K562 (cell line): ENCODE measurements at regions not wholly inside any gene's neighbourhood (a gene's known extent, or its start where the extent isn't known, plus 50 kb on each side); places are given as distances from the start of the nearest gene placed in this dataset.

Experiments
- ATAC-seq: fragments of 200-7000 bp; cut with Tn5 transposase; 3 replicates; pipeline ENCODE4 v1.9.1; 2020; ENCODE audit warnings: moderate library complexity
- BruUV-seq: library from RNA; stranded (reverse); fragments of 400-500 nt; replicated peaks from 2 replicates; lab custom pipeline; 2021; lab: Mats Ljungman, UMichigan
- CTCF ChIA-PET: fragments of 300-600 bp; formaldehyde crosslinking; extraction: SDS; loops from one replicate; lab custom pipeline; 2021; ENCODE audit warnings: low intra/inter-chr PET ratio; lab: Yijun Ruan, JAX
- POLR2A ChIA-PET: fragments of 300-600, 350-650 bp; sonication (Branson Sonifier 250); formaldehyde crosslinking; extraction: SDS; loops from one replicate; lab custom pipeline; 2021; ENCODE audit warnings: antibody characterized with exemption, inconsistent platforms; lab: Yijun Ruan, JAX
- DNase-seq, 4 experiments: peaks; one replicate each; pipeline versions ENCODE4 v3.0.0 to v3.0.0-alpha.2; 2011 to 2018; ENCODE audit warnings: low spot score in 3 of 4, mixed read lengths in 3 of 4; ENCODE audit errors: extremely low read depth in 1 of 4
- FAIRE-seq: peaks from 2 replicates; lab custom pipeline; 2011; peaks lifted over from hg19 to GRCh38; lab: Jason Lieb, UNC
- H2AFZ ChIP-seq: 2 replicates; pipeline ENCODE4 v1.6.0; 2011; ENCODE audit warnings: low read depth, low read length, control low read depth, inconsistent platforms
- H3K27ac ChIP-seq: fragments of 200-600 bp; 3 replicates; pipeline ENCODE4 v1.8.0; 2011; ENCODE audit warnings: low read depth, mild to moderate bottlenecking, control low read depth, inconsistent platforms, low read length, moderate library complexity, mixed read lengths; ENCODE audit errors: extremely low read depth
- H3K27me3 ChIP-seq, 2 experiments: fragments of 300-600 bp in 1 of 2; 2 replicates in 1 of 2; 3 replicates in 1 of 2; pipeline versions ENCODE4 v1.6.0 to v1.8.0; 2011; ENCODE audit warnings: inconsistent platforms in 2 of 2, low read length in 2 of 2, mild to moderate bottlenecking in 1 of 2, mixed read lengths in 1 of 2, moderate library complexity in 1 of 2; ENCODE audit not compliant: control insufficient read depth in 2 of 2, insufficient read depth in 2 of 2
- H3K36me3 ChIP-seq: fragments of 300-600 bp; 3 replicates; pipeline ENCODE4 v1.8.0; 2011; ENCODE audit warnings: mild to moderate bottlenecking, low read length, inconsistent platforms; ENCODE audit not compliant: control insufficient read depth, insufficient read depth
- H3K4me1 ChIP-seq, 2 experiments: fragments of 200-600 bp in 1 of 2; replicated peaks in 1 of 2; 2 replicates in 1 of 2; 3 replicates in 1 of 2; pipeline versions ENCODE4 v1.5.1 to v1.8.0; 2011; ENCODE audit warnings: inconsistent platforms in 2 of 2, low read length in 2 of 2, mild to moderate bottlenecking in 1 of 2, mixed read lengths in 1 of 2, moderate library complexity in 1 of 2; ENCODE audit not compliant: control insufficient read depth in 2 of 2, insufficient read depth in 2 of 2
- H3K4me2 ChIP-seq: 2 replicates; pipeline ENCODE4 v1.6.1; 2011; ENCODE audit warnings: low read length, control low read depth, inconsistent platforms, mixed read lengths; ENCODE audit not compliant: insufficient read depth
- H3K4me3 ChIP-seq: fragments of 200-600 bp; sonication (generic), shearing (Covaris generic); 2 replicates; pipeline ENCODE4 v1.5.1; 2016; ENCODE audit warnings: control low read depth, inconsistent platforms
- H3K79me2 ChIP-seq: fragments of 200-600 bp; 3 replicates; pipeline ENCODE4 v1.8.0; 2011; ENCODE audit warnings: low read length, inconsistent platforms; ENCODE audit not compliant: control insufficient read depth, insufficient read depth
- H3K9ac ChIP-seq, 2 experiments: 2 replicates each; pipeline versions ENCODE4 v1.6.0 to v1.6.1; 2011; ENCODE audit warnings: low read depth in 2 of 2, low read length in 2 of 2, control low read depth in 1 of 2, inconsistent platforms in 1 of 2, mild to moderate bottlenecking in 1 of 2, mixed read lengths in 1 of 2; ENCODE audit not compliant: insufficient read depth in 1 of 2
- H3K9me1 ChIP-seq: one replicate; pipeline ENCODE4 v1.6.0; 2011; ENCODE audit warnings: inconsistent platforms, mild to moderate bottlenecking, low read length, moderate library complexity; ENCODE audit not compliant: control insufficient read depth, insufficient read depth
- H3K9me3 ChIP-seq: replicated peaks from 2 replicates; pipeline ENCODE4 v1.5.1; 2011; ENCODE audit warnings: low read depth, low read length, inconsistent platforms; ENCODE audit not compliant: control insufficient read depth, insufficient read depth
- H4K20me1 ChIP-seq: replicated peaks from 2 replicates; pipeline ENCODE4 v1.6.1; 2011; ENCODE audit warnings: low read length, inconsistent platforms, mixed read lengths; ENCODE audit not compliant: control insufficient read depth, insufficient read depth
- CEBPG ChIP-seq, 3 experiments: fragments of 200-800 bp in 1 of 3; sonication (Bioruptor generic) in 1 of 3; sonication (generic) in 1 of 3; formaldehyde crosslinking in 1 of 3; IDR thresholded peaks in 2 of 3; conservative IDR thresholded peaks in 1 of 3; 2 replicates each; pipeline versions ENCODE4 v1.6.1 to v1.8.0; 2016 to 2022; ENCODE audit warnings: missing compliant biosample characterization in 2 of 3, missing genetic modification characterization in 2 of 3, mild to moderate bottlenecking in 1 of 3, missing genetic modification reagents in 1 of 3
- CREB5 ChIP-seq: fragments of 250-450 bp; sonication (Bioruptor Pico); IDR thresholded peaks from 2 replicates; pipeline ENCODE4 v1.5.0; 2020; ENCODE audit warnings: mild to moderate bottlenecking
- KDM1A ChIP-seq, 2 experiments: fragments of 450-650 bp; IDR thresholded peaks; 2 replicates each; pipeline ENCODE4 v1.6.1; 2016; ENCODE audit warnings: mild to moderate bottlenecking in 2 of 2
- NCOA2 ChIP-seq, 2 experiments: fragments of 450-650 bp; IDR thresholded peaks; 2 replicates each; pipeline ENCODE4 v1.6.1; 2018; ENCODE audit warnings: mild to moderate bottlenecking in 2 of 2, moderate library complexity in 1 of 2; ENCODE audit not compliant: partially characterized antibody in 2 of 2
- PHF20 ChIP-seq: fragments of 450-650 bp; IDR thresholded peaks from 2 replicates; pipeline ENCODE4 v1.6.1; 2018; ENCODE audit not compliant: partially characterized antibody
- RB1 ChIP-seq: fragments of 450-650 bp; IDR thresholded peaks from 2 replicates; pipeline ENCODE4 v1.6.1; 2017; ENCODE audit warnings: low read depth, mild to moderate bottlenecking
- TRIM24 ChIP-seq, 2 experiments: fragments of 450-650 bp; IDR thresholded peaks; 2 replicates each; pipeline ENCODE4 v1.6.1; 2016
- ZFP36 ChIP-seq: fragments of 150-350 bp; IDR thresholded peaks from 2 replicates; pipeline ENCODE4 v1.6.1; 2018; ENCODE audit warnings: low read length, low read depth; ENCODE audit not compliant: partially characterized antibody
- ZNF12 ChIP-seq: sonication (generic); formaldehyde crosslinking; IDR thresholded peaks from 2 replicates; pipeline ENCODE4 v1.4.0; 2020; ENCODE audit warnings: mild to moderate bottlenecking, missing genetic modification reagents
- ZNF644 ChIP-seq: fragments of 200-800 bp; sonication (Bioruptor generic); IDR thresholded peaks from 2 replicates; pipeline ENCODE4 v1.6.1; 2016; ENCODE audit warnings: low read depth, missing genetic modification characterization, missing compliant biosample characterization
- WGBS: fragments of 100-300 bp; shearing (Covaris generic); methylation state at CpG from one replicate; pipeline ENCODE4 v1.1.6; 2016; ENCODE audit warnings: low coverage, mixed read lengths; ENCODE audit not compliant: insufficient coverage; ENCODE audit errors: missing lambda C conversion rate; 5-methylcytosine and 5-hydroxymethylcytosine counted together
- in situ Hi-C: fragments of 300-500 bp; cut with MboI; formaldehyde crosslinking; loops from 4 replicates; pipeline ENCODE4 v1.15.0; 2018; ENCODE audit warnings: inconsistent platforms, mixed read lengths
- intact Hi-C: fragments of 100-400 bp; cut with micrococcal nuclease; formaldehyde crosslinking; loops from 2 replicates; pipeline ENCODE4 v1.14.2; 2022
- TF ChIP-seq, protein P1 (sequence below), 2 experiments: fragments of 450-650 bp; IDR thresholded peaks; 2 replicates each; pipeline ENCODE4 v1.6.1; 2016; ENCODE audit warnings: mild to moderate bottlenecking in 2 of 2, borderline replicate concordance in 1 of 2, low read depth in 1 of 2, moderate library complexity in 1 of 2
- TF ChIP-seq, protein P2 (sequence below): IDR thresholded peaks from 3 replicates; pipeline ENCODE4 v1.6.1; 2011; ENCODE audit warnings: borderline replicate concordance, mild to moderate bottlenecking; ENCODE audit not compliant: insufficient read length, insufficient read depth

DNA sequence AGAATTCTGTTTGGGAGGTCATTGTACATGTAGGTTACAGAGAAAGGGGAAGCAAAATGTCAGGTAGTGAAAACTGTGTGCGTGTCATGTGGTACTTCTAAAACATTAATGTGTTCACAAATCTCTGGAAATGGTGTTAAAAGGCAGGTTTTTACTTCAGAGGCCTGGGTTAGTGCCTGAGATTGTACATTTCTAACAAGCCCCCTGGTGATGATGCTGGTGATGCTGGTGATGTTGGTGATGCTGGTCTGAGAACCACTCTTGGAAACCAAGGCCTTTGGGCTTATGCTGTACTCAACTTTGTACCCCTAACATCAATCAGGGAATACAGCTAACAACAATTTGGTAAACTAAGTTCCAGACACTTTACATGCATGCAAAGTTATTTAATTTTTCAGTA lies 187.1 kb downstream of the SCG2 start:
- Histone ChIP-seq H3K27ac (no peak overlapping the region), H3K4me3 (no peak overlapping the region), H2AFZ (no peak overlapping the region), H4K20me1 (no peaks in the 10 kb centered on the region), H3K9ac (no peak overlapping the region), H3K79me2 (no peaks in the 10 kb centered on the region), H3K36me3 (no peaks in the 10 kb centered on the region), H3K9me1 (no peaks in the 10 kb centered on the region), H3K27me3 (no peaks in the 10 kb centered on the region), H3K4me1 (no peaks in the 10 kb centered on the region), H3K9me3 (no peaks in the 10 kb centered on the region), H3K4me2 (no peak overlapping the region)
- intact Hi-C loops = no loop called here
- CTCF ChIA-PET = no interaction called here
- no peak for DNase-seq
- no TSS peak for BruUV-seq
- 0% methylated on average over 1 of the region's 1 CpG for WGBS
- POLR2A ChIA-PET = interaction anchor here (0.6 kb wide), 1 partner anchor 64 kb away, joined by 4 read pairs; no protein-coding TSS in a partner anchor
- no peak for FAIRE-seq
- in situ Hi-C loops = no loop called here
- no peak for ATAC-seq
- TF ChIP-seq CEBPG (CRISPR knock-in tag; IDR thresholded peaks at IDR 0.05) (no peak), CEBPG (tag; conservative IDR thresholded peaks at IDR 0.05 in 1 of 2, IDR thresholded peaks at IDR 0.05 in 1 of 2) (no peak), TRIM24 (IDR thresholded peaks at IDR 0.05) (no peak), NCOA2 (IDR thresholded peaks at IDR 0.05; ENCODE audit: partially characterized antibody in 2 of 2) (no peak), PHF20 (no peak), RB1 (no peak), ZNF12 (CRISPR knock-in tag) (no peak), ZNF644 (tag) (no peak), CREB5 (CRISPR knock-in tag) (no peak), ZFP36 (no peak), KDM1A (IDR thresholded peaks at IDR 0.05) (no peak)
- TF ChIP-seq, protein P1, sequence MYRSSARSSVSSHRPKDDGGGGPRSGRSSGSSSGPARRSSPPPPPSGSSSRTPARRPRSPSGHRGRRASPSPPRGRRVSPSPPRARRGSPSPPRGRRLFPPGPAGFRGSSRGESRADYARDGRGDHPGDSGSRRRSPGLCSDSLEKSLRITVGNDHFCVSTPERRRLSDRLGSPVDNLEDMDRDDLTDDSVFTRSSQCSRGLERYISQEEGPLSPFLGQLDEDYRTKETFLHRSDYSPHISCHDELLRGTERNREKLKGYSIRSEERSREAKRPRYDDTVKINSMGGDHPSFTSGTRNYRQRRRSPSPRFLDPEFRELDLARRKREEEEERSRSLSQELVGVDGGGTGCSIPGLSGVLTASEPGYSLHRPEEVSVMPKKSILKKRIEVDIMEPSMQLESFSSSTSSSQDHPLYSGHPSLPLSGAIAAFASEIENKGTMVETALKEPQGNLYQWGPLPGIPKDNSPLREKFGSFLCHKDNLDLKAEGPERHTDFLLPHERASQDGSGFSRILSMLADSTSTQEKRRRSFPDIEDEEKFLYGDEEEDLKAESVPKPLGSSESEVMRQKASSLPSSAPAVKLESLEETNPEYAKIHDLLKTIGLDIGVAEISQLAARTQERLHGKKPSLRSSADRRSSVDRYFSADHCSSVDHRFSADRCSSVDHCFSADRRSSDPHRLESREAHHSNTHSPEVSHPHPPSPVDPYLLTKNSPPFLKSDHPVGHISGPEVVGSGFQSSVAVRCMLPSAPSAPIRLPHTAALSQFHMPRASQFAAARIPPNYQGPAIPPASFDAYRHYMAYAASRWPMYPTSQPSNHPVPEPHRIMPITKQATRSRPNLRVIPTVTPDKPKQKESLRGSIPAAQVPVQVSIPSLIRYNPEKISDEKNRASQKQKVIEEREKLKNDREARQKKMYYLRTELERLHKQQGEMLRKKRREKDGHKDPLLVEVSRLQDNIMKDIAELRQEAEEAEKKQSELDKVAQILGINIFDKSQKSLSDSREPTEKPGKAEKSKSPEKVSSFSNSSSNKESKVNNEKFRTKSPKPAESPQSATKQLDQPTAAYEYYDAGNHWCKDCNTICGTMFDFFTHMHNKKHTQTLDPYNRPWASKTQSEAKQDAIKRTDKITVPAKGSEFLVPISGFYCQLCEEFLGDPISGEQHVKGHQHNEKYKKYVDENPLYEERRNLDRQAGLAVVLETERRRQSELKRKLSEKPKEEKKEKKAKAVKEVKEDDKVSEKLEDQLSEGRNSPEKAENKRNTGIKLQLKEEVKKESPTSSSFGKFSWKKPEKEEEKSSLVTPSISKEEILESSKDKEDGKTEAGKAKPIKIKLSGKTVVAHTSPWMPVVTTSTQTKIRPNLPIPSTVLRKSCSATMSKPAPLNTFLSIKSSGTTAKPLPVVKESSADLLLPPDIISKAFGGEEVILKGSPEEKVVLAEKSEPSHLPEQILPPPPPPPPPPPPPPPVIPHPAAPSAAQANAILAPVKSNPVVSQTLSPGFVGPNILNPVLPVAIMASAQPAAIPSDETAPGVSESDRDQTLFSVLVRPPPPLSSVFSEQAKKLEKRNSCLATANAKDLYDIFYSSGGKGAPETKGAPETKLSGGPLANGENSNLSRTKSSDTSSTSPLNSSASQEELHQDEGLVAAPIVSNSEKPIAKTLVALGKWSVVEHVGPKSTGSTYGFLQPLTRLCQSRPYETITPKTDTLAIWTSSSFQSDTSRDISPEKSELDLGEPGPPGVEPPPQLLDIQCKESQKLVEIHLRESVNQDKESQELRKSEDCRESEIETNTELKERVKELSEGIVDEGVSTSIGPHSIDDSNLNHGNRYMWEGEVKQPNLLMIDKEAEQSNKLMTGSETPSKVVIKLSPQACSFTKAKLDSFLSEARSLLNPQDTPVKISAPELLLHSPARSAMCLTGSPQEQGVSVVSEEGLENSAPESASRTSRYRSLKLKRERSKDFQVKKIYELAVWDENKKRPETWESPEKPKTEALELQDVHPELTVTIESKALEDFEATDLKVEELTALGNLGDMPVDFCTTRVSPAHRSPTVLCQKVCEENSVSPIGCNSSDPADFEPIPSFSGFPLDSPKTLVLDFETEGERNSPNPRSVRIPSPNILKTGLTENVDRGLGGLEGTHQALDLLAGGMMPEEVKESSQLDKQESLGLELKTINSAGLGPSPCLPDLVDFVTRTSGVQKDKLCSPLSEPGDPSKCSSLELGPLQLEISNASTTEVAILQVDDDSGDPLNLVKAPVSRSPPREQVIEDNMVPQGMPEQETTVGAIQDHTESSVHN (IDR thresholded peaks at IDR 0.05; ENCODE audit: borderline replicate concordance in 1 of 2, low read depth in 1 of 2) = no peak
- TF ChIP-seq, protein P2, sequence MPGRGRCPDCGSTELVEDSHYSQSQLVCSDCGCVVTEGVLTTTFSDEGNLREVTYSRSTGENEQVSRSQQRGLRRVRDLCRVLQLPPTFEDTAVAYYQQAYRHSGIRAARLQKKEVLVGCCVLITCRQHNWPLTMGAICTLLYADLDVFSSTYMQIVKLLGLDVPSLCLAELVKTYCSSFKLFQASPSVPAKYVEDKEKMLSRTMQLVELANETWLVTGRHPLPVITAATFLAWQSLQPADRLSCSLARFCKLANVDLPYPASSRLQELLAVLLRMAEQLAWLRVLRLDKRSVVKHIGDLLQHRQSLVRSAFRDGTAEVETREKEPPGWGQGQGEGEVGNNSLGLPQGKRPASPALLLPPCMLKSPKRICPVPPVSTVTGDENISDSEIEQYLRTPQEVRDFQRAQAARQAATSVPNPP = no peak
